Smooth muscle cell (in vitro differentiated cells): ENCODE measurements at regions not wholly inside any gene's neighbourhood (a gene's known extent, or its start where the extent isn't known, plus 50 kb on each side); places are given as distances from the start of the nearest gene placed in this dataset.

ENCODE experiments used
- DNase-seq: peaks from one replicate; lab custom pipeline; 2025; ENCODE audit not compliant: unreplicated experiment; lab: John Stamatoyannopoulos, UW
- H2AFZ ChIP-seq: fragments of 200-600 bp; sonication (generic); 2 replicates; pipeline ENCODE4 v1.6.0; 2016; ENCODE audit warnings: antibody characterized with exemption, low read depth, mild to moderate bottlenecking
- H3F3A ChIP-seq: fragments of 200-600 bp; sonication (generic); 2 replicates; pipeline ENCODE4 v1.6.0; 2017; ENCODE audit warnings: antibody characterized with exemption, low read depth
- H3K27ac ChIP-seq: fragments of 200-600 bp; sonication (generic); 2 replicates; pipeline ENCODE4 v1.5.1; 2016; ENCODE audit warnings: low read depth, mild to moderate bottlenecking
- H3K27me3 ChIP-seq: fragments of 200-600 bp; sonication (generic); 2 replicates; pipeline ENCODE4 v1.6.1; 2016; ENCODE audit warnings: low read depth, mild to moderate bottlenecking
- H3K36me3 ChIP-seq: fragments of 200-600 bp; sonication (generic); 2 replicates; pipeline ENCODE4 v1.5.1; 2016; ENCODE audit warnings: low read depth
- H3K4me1 ChIP-seq: fragments of 200-600 bp; sonication (generic); 2 replicates; pipeline ENCODE4 v1.5.1; 2016; ENCODE audit warnings: low read depth
- H3K4me2 ChIP-seq: fragments of 200-600 bp; sonication (generic); 2 replicates; pipeline ENCODE4 v1.6.0; 2016; ENCODE audit warnings: mild to moderate bottlenecking
- H3K4me3 ChIP-seq: fragments of 200-600 bp; sonication (generic); 2 replicates; pipeline ENCODE4 v1.5.1; 2016; ENCODE audit warnings: mild to moderate bottlenecking
- H3K79me2 ChIP-seq: fragments of 200-600 bp; sonication (generic); 2 replicates; pipeline ENCODE4 v1.6.0; 2016; ENCODE audit warnings: low read depth, mild to moderate bottlenecking
- H3K9ac ChIP-seq: fragments of 200-600 bp; sonication (generic); 2 replicates; pipeline ENCODE4 v1.6.0; 2016; ENCODE audit warnings: low read depth
- H3K9me3 ChIP-seq: fragments of 200-600 bp; sonication (generic); replicated peaks from 2 replicates; pipeline ENCODE4 v1.5.1; 2016; ENCODE audit warnings: low read depth
- H4K20me1 ChIP-seq: fragments of 200-600 bp; sonication (generic); 2 replicates; pipeline ENCODE4 v1.6.0; 2016; ENCODE audit warnings: low read depth
- WGBS: methylation state at CpG from one replicate; pipeline ENCODE4 v1.1.7; 2016; ENCODE audit warnings: low lambda C conversion rate; 5-methylcytosine and 5-hydroxymethylcytosine counted together
- TF ChIP-seq, protein P1 (sequence below): fragments of 200-600 bp; sonication (generic); IDR thresholded peaks from 2 replicates; pipeline ENCODE4 v1.5.1; 2017; ENCODE audit warnings: borderline replicate concordance, mild to moderate bottlenecking, antibody characterized with exemption; ENCODE audit not compliant: insufficient read depth, poor library complexity, severe bottlenecking

DNA sequence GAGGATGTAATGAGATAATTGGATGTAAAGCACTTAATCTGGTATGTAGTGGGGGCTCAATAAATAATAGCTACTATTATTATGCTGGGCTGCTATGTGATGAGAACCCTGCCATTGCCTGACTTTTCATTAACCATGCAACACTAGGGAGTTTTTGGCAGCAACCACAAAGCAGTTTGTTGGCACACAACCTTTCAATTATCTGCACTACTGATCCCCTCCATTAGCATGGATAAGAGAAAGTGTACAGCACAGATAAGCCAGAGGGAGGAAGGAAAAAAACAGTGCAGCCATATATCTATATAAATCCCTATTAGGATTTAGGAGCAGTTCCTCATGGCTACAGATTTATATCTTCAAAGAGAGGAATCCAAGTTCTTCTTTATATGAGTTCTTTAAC is 498.5 kb downstream of the NUF2 start:
- no peaks in the 10 kb centered on the region for H4K20me1 ChIP-seq
- H3K4me2 ChIP-seq = no peak overlapping the region
- no peaks in the 10 kb centered on the region for H3K36me3 ChIP-seq
- H3K79me2 ChIP-seq = no peaks in the 10 kb centered on the region
- no peak overlapping the region for H3K27ac ChIP-seq
- no peaks in the 10 kb centered on the region for H3K4me1 ChIP-seq
- TF ChIP-seq, protein P1, sequence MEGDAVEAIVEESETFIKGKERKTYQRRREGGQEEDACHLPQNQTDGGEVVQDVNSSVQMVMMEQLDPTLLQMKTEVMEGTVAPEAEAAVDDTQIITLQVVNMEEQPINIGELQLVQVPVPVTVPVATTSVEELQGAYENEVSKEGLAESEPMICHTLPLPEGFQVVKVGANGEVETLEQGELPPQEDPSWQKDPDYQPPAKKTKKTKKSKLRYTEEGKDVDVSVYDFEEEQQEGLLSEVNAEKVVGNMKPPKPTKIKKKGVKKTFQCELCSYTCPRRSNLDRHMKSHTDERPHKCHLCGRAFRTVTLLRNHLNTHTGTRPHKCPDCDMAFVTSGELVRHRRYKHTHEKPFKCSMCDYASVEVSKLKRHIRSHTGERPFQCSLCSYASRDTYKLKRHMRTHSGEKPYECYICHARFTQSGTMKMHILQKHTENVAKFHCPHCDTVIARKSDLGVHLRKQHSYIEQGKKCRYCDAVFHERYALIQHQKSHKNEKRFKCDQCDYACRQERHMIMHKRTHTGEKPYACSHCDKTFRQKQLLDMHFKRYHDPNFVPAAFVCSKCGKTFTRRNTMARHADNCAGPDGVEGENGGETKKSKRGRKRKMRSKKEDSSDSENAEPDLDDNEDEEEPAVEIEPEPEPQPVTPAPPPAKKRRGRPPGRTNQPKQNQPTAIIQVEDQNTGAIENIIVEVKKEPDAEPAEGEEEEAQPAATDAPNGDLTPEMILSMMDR = no peak
- H3K27me3 ChIP-seq = no peaks in the 10 kb centered on the region
- H3K9me3 ChIP-seq = no peaks in the 10 kb centered on the region
- H2AFZ ChIP-seq = no peak overlapping the region
- H3K9ac ChIP-seq = no peak overlapping the region
- DNase-seq = no peak
- H3K4me3 ChIP-seq = no peak overlapping the region
- H3F3A ChIP-seq = no peaks in the 10 kb centered on the region

DNA sequence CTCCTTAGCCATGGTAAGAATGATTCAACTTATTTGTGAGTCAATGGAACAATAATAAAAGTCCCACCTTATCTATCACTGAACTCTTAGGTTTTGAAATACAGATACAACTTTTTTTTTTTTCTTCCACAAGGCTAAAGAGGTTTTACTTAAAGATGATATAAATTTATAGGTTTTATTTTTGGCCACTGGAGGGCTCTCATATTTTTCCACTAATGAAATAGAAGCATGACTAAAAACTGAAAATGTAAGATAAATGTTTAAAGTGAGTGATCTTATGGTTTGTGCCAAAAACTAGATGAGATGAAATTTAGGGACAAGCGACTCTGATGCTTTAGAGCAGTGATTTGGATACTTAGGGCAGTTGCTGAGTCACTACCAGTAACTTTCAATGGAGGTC is 499.0 kb downstream of the NUF2 start:
- 47% methylated on average over 1 of the region's 1 CpG for WGBS
- no peaks in the 10 kb centered on the region for H3K9me3 ChIP-seq
- DNase-seq = no peak
- TF ChIP-seq, protein P1 = peak; percentile 31
- no peak overlapping the region for H3K27ac ChIP-seq
- H3K79me2 ChIP-seq = no peaks in the 10 kb centered on the region
- no peak overlapping the region for H3K4me2 ChIP-seq
- no peaks in the 10 kb centered on the region for H3K4me1 ChIP-seq
- H2AFZ ChIP-seq = peak overlapping the region; percentile 26
- H3K27me3 ChIP-seq = no peaks in the 10 kb centered on the region
- no peaks in the 10 kb centered on the region for H3K36me3 ChIP-seq
- H3K4me3 ChIP-seq = no peak overlapping the region
- no peaks in the 10 kb centered on the region for H3F3A ChIP-seq
- H3K9ac ChIP-seq = no peak overlapping the region
- H4K20me1 ChIP-seq = no peaks in the 10 kb centered on the region

DNA sequence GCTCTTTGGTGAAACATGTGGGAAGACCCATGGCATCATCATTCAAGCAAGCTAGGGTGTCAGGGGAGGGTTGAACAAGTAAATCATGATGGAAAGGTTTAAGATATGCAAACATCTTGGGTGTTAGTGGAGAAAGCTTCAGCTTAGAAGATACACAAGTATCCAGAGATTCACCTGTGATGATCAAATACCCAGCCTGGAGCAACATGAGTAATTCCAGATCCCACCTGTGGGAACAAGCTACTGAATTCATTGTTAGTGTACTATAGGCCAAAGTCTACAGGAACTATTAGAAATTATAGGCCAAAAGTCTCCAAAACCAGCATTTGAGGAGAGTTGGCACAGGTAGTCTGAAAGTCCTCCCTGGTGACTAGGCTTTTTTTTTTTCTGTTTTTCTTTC is 499.9 kb downstream of the NUF2 start:
- H3K4me2 ChIP-seq = no peak overlapping the region
- DNase-seq = no peak
- no peak overlapping the region for H3K4me3 ChIP-seq
- H3K9ac ChIP-seq = no peak overlapping the region
- no peaks in the 10 kb centered on the region for H3K79me2 ChIP-seq
- H4K20me1 ChIP-seq = no peaks in the 10 kb centered on the region
- no peaks in the 10 kb centered on the region for H3K36me3 ChIP-seq
- no peaks in the 10 kb centered on the region for H3F3A ChIP-seq
- no peaks in the 10 kb centered on the region for H3K4me1 ChIP-seq
- no peaks in the 10 kb centered on the region for H3K9me3 ChIP-seq
- no peak overlapping the region for H3K27ac ChIP-seq
- TF ChIP-seq, protein P1 = no peak
- no peak overlapping the region for H2AFZ ChIP-seq
- H3K27me3 ChIP-seq = no peaks in the 10 kb centered on the region

DNA sequence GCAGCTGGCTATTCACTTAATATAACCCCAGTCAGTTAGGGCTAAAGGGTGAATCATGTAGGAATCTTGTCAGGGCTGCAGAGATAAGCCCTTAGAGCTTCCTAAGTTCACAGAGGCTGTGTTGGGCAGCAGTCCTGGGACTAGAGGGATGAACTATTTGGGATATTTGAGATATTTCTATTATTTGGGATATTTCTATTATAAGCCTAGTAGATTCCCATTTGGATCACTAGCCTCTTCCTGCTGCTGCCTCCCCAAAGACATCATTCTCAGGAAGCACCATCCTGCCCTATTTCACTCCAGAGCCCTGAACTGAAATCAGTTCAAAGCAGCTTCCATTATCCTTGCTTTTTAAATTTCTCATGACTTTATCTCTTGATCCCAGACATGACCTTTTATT is 501.3 kb downstream of the NUF2 start:
- no peak for DNase-seq
- Histone ChIP-seq H3K9ac (no peak overlapping the region), H2AFZ (no peak overlapping the region), H3K79me2 (no peaks in the 10 kb centered on the region), H3K27me3 (no peaks in the 10 kb centered on the region), H3K4me1 (no peaks in the 10 kb centered on the region), H4K20me1 (no peaks in the 10 kb centered on the region), H3K36me3 (no peaks in the 10 kb centered on the region), H3K4me2 (peak overlapping the region; percentile 1), H3F3A (no peaks in the 10 kb centered on the region), H3K27ac (peak overlapping the region; percentile 35), H3K4me3 (no peak overlapping the region), H3K9me3 (no peaks in the 10 kb centered on the region)
- TF ChIP-seq, protein P1 = no peak
